ENCODE measurements at regions not wholly inside any gene's neighbourhood (a gene's known extent, or its start where the extent isn't known, plus 50 kb on each side); places are given as distances from the start of the nearest gene placed in this dataset.

- no peak for DNase-seq (ENCODE audit: low spot score)
Observed at GRCh38 chr18:28974504-28974903, 797.6 kb upstream of the CDH2 start.

DNA sequence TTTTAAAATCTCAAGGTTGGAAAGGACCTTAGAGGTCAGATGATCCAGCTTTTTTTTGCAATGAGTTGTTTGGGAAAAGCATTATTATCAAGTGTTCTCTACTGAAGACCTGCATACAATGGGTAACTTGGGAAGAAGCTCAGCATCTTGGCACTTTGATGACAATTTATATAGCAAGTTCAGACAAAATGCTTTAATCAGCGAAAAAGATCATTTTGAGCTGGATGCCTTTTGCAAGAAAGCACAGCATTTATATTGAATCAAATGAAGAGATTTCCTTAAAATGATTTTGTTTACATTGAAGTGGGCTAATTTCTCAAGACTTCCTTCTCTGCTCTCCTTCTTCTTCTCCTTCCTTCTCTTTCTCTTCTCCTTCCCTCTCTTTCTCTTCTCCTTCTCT, 796.4 kb upstream of the CDH2 start:
- no peak for DNase-seq (ENCODE audit: low spot score)

GRCh38 chr18:28972333-28972907, 795.5 kb upstream of the CDH2 start:
- no peak for DNase-seq (ENCODE audit: low spot score)

DNA sequence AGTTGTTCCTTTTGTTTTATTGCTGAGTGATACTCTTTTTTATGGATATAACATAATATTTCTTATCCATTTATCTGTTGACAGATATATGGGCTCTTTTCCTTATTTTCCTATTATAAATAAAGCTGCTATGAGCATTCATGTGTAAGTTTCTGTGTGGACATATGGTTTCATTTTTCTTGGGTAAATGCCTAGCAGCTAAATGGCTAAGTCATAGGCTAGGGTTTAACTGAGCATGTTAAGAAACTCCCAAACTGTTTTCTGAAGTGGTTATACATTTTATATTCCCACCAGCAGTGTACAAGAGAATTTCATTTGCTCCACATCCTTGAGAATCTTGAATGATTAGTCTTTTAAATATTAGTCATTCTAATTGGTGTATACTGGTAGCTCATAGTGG, 786.6 kb upstream of the CDH2 start:
- no peak for DNase-seq (ENCODE audit: low spot score)

DNA sequence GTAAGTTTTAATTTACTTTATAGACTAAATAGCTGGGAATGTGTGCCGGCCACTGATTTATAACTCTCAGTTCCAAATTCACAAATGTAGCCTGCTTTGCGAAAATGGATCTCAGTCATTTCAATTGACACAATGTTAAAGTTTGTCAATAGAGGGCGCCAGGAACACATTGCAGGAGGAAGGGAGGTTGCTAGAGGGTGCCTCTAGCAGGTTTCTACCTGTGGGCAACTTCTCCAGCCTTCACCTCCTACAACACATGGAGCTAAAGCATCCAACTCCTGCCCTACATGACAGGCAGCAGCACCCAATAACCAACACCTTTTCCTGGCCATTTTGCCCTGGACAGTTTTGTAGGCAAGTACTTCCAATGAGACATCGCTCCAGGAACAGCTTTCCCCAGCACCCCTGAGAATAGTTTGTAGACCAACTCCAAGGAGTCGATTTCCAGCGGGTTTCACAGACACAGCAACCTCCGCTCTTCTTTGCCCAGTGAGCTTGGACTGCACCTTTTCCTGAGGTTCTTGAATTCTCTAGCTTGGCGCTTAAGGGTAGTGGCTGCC, 784.8 kb upstream of the CDH2 start:
- peak; percentile 12 for DNase-seq (ENCODE audit: low spot score)

DNA sequence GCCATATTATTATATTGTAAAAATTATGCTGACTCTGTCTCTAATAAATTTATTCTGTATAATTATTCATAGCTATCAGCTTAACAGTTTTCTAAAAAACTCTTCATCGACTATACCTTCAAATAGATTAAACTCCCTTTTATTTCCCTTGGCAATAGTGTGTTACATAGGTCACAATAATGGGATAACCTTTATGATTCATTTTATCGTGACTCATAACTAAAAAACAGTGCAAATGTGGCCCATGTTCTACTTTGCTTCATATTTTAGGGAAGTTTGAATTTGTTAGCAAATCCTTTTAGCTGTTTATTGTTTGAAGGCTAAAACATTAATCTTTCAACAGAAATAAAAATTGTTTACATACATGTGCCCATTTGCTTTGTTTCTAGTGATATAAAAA, 783.2 kb upstream of the CDH2 start:
- DNase-seq (ENCODE audit: low spot score), result no peak

DNA sequence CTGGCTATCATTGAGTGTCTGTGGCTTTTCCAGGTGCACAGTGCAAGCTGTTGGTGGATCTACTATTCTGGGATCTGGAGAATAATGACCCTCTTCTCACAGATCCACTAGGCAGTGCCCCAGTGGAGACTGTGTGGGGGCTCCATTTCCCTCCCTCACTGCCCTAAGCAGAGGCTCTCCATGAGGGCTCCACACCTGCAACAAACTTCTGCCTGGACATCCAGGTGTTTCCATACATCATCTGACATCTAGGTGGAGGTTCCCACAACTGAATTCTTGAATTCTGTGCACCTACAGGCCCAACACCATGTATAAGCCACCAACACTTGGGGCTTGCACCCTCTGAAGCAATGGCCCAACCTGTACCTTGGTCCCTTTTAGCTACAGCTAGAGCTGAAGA, 775.4 kb upstream of the CDH2 start:
- DNase-seq (ENCODE audit: low spot score), result no peak

GRCh38 chr18:28947900-28948299, 771.0 kb upstream of the CDH2 start:
- DNase-seq (ENCODE audit: low spot score), result no peak

DNA sequence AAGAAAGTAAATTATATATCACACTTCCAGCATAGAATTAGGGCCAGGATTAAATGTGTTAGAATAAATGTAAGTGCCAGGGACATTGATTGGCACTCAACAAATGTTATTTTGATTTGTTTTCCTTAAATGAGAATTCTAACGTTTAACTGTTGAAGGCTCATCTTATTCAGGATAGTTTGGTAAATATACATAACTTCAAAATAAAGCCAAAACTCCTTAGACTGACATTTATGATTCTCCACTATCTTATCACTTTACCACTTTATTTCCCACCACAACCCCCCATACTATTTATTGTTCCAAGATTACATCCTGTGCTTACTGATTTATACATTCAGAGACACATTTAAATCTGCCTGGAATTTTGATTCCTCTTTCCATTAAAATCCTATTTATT, 769.5 kb upstream of the CDH2 start:
- DNase-seq (ENCODE audit: low spot score), result no peak

DNA sequence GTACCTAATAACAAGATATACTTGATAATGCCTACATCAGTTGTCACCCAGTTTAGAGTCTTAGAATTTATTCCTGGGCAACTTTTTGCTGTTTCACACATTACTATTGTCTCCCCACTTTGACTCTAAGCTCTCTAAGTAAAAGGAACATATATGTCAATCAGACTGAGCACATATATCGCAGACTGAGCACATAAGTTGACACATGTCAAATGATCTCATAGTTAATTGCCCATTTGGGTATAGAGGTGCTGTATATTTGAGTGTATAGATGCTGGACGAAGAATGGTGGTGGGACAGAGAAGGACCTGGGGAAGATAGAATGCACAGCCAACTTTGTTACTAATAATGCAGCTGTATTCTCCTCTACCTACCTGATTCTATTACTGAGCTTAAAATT, 746.0 kb upstream of the CDH2 start:
- DNase-seq (ENCODE audit: low spot score), result no peak

GRCh38 chr18:28916456-28916855, 739.5 kb upstream of the CDH2 start:
- no peak for DNase-seq (ENCODE audit: low spot score)

GRCh38 chr18:28905509-28905908, 728.6 kb upstream of the CDH2 start:
- peak; percentile 10 for DNase-seq (ENCODE audit: low spot score)

DNA sequence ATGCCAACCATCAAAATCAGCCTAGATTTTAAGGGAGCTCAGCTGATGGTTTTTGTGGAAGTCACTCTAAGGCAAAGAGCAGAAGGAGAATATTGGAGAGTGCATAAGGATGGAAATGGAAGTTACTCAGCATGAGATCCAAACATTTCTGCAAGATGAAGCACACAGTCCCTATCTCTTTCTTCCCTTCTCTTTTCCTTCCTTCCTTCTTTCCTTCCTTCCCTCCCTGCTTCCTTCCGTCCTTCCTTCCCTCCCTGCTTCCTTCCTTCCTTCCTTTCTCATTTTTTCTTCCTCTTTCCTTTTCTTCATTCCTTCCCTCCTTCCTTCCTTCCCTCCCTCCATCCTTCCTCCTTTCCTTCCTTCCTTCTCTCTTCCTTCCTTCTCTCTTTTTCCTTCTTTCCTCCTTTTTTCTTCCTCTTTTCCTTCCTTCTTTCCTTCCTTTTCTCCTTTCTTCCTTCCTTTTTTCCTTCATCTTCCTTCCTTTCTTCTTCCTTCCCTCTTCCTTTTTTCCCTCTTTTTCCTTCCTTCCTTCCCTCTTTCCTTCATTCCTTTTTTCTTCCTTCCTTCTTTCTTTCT, 727.9 kb upstream of the CDH2 start:
- no peak for DNase-seq (ENCODE audit: low spot score)

- peak; percentile 7 for DNase-seq (ENCODE audit: low spot score)
Observed at GRCh38 chr18:28903306-28903705, 726.4 kb upstream of the CDH2 start.

GRCh38 chr18:28890791-28891190, 713.9 kb upstream of the CDH2 start:
- no peak for DNase-seq (ENCODE audit: low spot score)

DNA sequence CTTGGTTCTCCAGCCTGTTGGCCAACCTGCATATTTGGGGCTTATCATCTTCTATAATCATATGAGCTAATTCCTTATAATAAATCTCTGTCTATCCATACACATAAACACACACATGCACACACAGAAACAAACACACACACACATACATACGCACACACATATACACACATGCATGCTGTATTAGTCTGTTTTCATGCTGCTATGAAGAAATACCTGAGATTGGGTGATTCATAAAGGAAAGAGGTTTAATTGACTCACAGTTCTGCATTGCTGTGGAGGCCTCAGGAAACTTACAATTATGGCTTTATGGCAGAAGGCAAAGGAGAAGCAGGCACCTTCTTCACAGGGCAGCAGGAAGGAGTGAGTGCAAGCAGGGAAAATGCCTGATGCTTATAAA, 707.4 kb upstream of the CDH2 start:
- no peak for DNase-seq (ENCODE audit: low spot score)

GRCh38 chr18:28880856-28881255, 703.9 kb upstream of the CDH2 start:
- no peak for DNase-seq (ENCODE audit: low spot score)

GRCh38 chr18:28875059-28875458, 698.1 kb upstream of the CDH2 start:
- peak; percentile 8 for DNase-seq (ENCODE audit: low spot score)

DNA sequence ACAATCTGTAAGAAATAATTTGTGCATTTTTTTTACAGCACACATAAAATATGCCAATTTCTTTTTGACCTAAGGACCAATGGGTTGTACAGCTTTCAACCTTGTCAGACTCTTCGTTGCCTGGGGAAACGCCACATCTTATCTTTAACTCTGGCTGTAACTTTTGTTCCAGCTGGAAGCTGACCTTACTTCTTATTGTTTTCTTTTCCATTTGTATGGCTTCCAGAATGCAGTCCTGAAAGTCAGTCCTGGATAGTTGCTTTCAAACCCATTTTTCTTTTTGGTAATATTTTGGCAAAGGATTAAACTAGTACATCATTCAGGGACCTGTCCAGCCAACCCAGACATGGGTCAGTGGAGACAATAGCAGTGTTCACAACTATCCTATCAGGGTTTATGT, 686.5 kb upstream of the CDH2 start:
- DNase-seq (ENCODE audit: low spot score), result no peak

DNA sequence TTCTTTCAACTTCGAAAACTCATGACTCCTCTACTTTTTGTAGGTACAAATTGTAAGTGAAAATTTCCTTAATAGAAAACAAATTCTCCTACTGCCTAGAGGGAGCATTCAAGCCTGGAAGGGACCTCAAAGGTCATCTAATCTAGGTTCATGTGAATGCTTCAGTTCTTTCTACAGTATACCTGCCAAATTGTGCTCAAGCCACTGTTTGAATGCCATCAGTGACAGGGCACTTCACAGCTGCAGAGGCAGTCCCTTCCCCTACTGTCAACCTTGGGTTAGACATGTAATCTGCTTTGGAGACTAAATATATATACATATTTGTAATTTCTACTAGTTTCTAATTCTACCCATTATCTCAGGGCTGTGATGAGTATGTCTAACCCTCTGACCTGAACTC, 681.3 kb upstream of the CDH2 start:
- no peak for DNase-seq (ENCODE audit: low spot score)

DNA sequence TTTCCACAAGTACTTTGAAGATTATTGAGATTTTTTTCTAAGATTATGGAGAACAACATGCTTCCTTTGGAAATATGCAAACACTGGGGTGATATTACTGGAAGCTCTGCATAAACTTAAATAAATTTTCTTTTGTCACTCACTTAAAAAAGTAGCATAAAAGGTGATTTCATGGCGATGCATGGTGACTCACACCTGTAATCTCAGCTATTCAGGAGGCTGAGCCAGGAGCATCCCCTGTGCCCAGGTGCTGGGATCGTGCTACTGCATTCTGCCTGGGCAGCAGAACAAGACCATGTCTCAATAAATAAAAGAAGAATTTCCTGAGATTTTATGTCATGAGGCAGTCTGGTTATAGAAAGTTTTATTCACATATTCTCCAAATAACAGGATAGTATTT, 679.1 kb upstream of the CDH2 start:
- DNase-seq (ENCODE audit: low spot score), result no peak

DNA sequence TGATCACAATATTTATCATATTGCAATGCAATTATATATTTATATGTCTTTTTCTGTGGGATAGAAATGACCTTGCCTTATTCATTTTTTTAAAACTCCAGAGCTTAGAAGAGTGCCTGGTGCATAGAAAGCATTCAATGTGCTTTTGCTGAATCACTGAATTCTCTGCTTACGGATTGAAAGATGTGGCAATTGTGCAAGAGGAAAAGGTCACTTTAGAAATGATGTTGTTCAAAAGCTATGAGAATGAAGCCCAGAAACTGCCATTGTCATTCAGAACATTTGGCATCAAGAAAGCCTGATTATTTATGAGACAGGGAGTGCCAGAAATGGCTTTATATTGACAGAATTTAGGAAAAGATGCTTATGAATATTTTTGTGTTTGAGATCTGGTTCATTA, 678.6 kb upstream of the CDH2 start:
- DNase-seq (ENCODE audit: low spot score), result peak; percentile 47

DNA sequence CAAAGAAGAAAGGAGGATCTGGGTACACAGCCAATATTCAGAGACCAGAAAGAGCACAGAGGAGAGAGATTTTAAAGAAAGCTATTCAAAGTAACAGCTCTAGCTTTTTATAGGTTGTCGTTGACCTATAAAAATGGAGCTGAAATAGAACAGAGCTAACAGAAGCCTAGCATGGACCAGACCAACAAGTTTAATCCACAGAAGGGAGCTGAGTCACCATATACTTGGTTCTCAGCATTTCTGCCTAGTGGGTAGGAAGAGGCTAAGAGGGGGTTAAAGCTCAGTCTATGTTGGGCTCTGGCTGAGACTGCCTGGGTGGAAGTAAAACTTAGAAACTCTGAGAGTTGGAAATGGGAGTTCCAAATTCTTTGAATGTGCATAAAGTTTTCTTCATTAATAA, 678.0 kb upstream of the CDH2 start:
- DNase-seq (ENCODE audit: low spot score), result peak; percentile 11

DNA sequence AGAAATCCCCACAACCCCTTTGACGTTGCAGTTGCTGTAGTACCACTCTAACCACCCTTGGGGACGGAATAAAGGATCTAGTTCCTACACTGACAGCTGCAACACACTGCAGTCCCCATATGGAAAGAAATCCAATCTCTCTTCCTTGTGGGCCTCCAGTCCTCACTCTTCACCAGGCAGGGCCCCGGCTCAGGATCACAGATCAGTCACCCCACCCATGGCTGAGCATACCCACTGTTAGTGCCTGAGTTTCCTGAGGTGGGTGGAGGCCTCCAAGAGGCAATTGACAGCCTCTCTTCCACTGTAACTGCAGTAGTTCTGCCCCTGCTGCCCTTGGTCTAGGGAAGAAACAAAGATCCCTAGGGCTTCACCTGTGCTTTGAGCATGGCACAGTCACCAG, 670.0 kb upstream of the CDH2 start:
- no peak for DNase-seq (ENCODE audit: low spot score)

All from AG20443 (cell line).